Calu3 (cell line): ENCODE measurements at regions not wholly inside any gene's neighbourhood (a gene's known extent, or its start where the extent isn't known, plus 50 kb on each side); places are given as distances from the start of the nearest gene placed in this dataset.

Source experiments
- BruUV-seq: library from RNA; stranded (reverse); fragments of 400-500 nt; replicated peaks from 2 replicates; lab custom pipeline; 2021; lab: Mats Ljungman, UMichigan
- CTCF ChIA-PET: fragments of 300-600 bp; sonication (Branson Sonifier 250); formaldehyde crosslinking; loops from one replicate; lab custom pipeline; 2022; ENCODE audit warnings: antibody characterized with exemption; lab: Charles Lee
- DNase-seq: peaks from one replicate; pipeline ENCODE4 v3.0.0; 2022
- H3K27ac Mint-ChIP-seq: one replicate; pipeline ENCODE4 v1.8.0; 2022; ENCODE audit warnings: mixed read lengths; ENCODE audit not compliant: unreplicated experiment
- H3K27me3 Mint-ChIP-seq: one replicate; pipeline ENCODE4 v1.8.0; 2022; ENCODE audit warnings: mixed read lengths; ENCODE audit not compliant: unreplicated experiment
- H3K36me3 Mint-ChIP-seq: one replicate; pipeline ENCODE4 v1.8.0; 2022; ENCODE audit warnings: mild to moderate bottlenecking, moderate library complexity, mixed read lengths; ENCODE audit not compliant: insufficient read depth, unreplicated experiment
- H3K4me1 Mint-ChIP-seq: one replicate; pipeline ENCODE4 v1.8.0; 2022; ENCODE audit warnings: mild to moderate bottlenecking, low read depth, mixed read lengths; ENCODE audit not compliant: unreplicated experiment
- H3K4me3 Mint-ChIP-seq: one replicate; pipeline ENCODE4 v1.8.0; 2022; ENCODE audit warnings: mild to moderate bottlenecking, low read depth, moderate library complexity, mixed read lengths; ENCODE audit not compliant: unreplicated experiment
- H3K9me3 Mint-ChIP-seq: one replicate; pipeline ENCODE4 v1.8.0; 2022; ENCODE audit warnings: low read depth, mixed read lengths; ENCODE audit not compliant: unreplicated experiment
- CTCF ChIP-seq: fragments of 200-600 bp; IDR thresholded peaks from one replicate; pipeline ENCODE4 v1.8.0; 2022; ENCODE audit warnings: antibody characterized with exemption; ENCODE audit not compliant: unreplicated experiment
- intact Hi-C: fragments of 100-400 bp; cut with micrococcal nuclease; formaldehyde crosslinking; loops from one replicate; pipeline ENCODE4 v1.10.0; 2022; ENCODE audit not compliant: unreplicated experiment

GRCh38 chr13:109695402-109696190, 90.8 kb downstream of the IRS2 start:
- Mint-ChIP-seq H3K36me3 (no peaks in the 10 kb centered on the region), H3K27me3 (no peaks in the 10 kb centered on the region), H3K4me3 (no peak overlapping the region), H3K27ac (no peak overlapping the region), H3K4me1 (peaks cover 7% of the 10 kb centered on the region), H3K9me3 (no peaks in the 10 kb centered on the region)
- no peak for TF ChIP-seq CTCF
- DNase-seq = no peak
- CTCF ChIA-PET = no interaction called here
- BruUV-seq = no TSS peak
- intact Hi-C loops = no loop called here

GRCh38 chr13:109694972-109695371, 91.4 kb downstream of the IRS2 start:
- Mint-ChIP-seq H3K9me3 (no peaks in the 10 kb centered on the region), H3K27me3 (no peaks in the 10 kb centered on the region), H3K27ac (no peak overlapping the region), H3K4me1 (peaks cover 7% of the 10 kb centered on the region), H3K36me3 (no peaks in the 10 kb centered on the region), H3K4me3 (no peak overlapping the region)
- intact Hi-C loops = no loop called here
- TF ChIP-seq CTCF = no peak
- CTCF ChIA-PET = no interaction called here
- BruUV-seq = no TSS peak
- no peak for DNase-seq

DNA sequence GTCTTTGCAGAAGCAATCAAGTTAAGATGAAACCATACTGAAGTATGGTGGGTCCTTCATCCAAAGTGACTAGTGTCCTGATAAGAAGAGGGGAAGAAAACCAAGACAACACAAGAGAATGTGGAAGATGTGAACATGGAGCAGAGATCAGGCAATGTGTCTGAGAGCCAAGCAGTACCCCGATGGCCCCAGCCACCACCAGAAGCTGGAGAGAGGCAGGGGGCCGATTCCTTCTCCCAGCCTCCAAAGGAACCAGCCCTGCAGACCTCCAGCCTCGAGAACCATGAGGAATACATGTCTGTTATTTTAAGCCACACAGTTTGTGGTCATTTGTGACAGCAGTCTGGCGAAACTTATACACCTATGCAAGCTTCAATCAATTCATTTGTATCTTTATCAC, 93.2 kb downstream of the IRS2 start:
- intact Hi-C loops = no loop called here
- H3K4me1 Mint-ChIP-seq = peaks cover 7% of the 10 kb centered on the region
- no peak for DNase-seq
- BruUV-seq = no TSS peak
- TF ChIP-seq CTCF = no peak
- H3K27ac Mint-ChIP-seq = no peak overlapping the region
- H3K9me3 Mint-ChIP-seq = no peaks in the 10 kb centered on the region
- no peak overlapping the region for H3K4me3 Mint-ChIP-seq
- no peaks in the 10 kb centered on the region for H3K36me3 Mint-ChIP-seq
- H3K27me3 Mint-ChIP-seq = no peaks in the 10 kb centered on the region
- CTCF ChIA-PET = no interaction called here

- CTCF ChIA-PET = no interaction called here
- no peaks in the 10 kb centered on the region for H3K27me3 Mint-ChIP-seq
- intact Hi-C loops = no loop called here
Measured at GRCh38 chr13:109691689-109692088, 94.7 kb downstream of the IRS2 start.

More at GRCh38 chr13:109691689-109692088, 94.7 kb downstream of the IRS2 start:
- Mint-ChIP-seq H3K9me3 (no peaks in the 10 kb centered on the region), H3K4me3 (no peak overlapping the region), H3K36me3 (no peaks in the 10 kb centered on the region), H3K27ac (no peak overlapping the region), H3K4me1 (no peaks in the 10 kb centered on the region)
- no peak for TF ChIP-seq CTCF
- no peak for DNase-seq
- no TSS peak for BruUV-seq
